ENCODE measurements at regions not wholly inside any gene's neighbourhood (a gene's known extent, or its start where the extent isn't known, plus 50 kb on each side); places are given as distances from the start of the nearest gene placed in this dataset.

- 89% methylated on average over 2 of the region's 2 CpGs for WGBS
- Histone ChIP-seq H3K27me3 (no peaks in the 10 kb centered on the region), H3K36me3 (no peaks in the 10 kb centered on the region), H3K27ac (no peak overlapping the region), H3K9me3 (no peaks in the 10 kb centered on the region), H3K4me3 (no peak overlapping the region), H3K4me1 (no peaks in the 10 kb centered on the region)
- DNase-seq (ENCODE audit: low spot score in 2 of 2), result no peak
- no peak for TF ChIP-seq POLR2AphosphoS5 (IDR thresholded peaks at IDR 0.05)
- TF ChIP-seq EP300 (IDR thresholded peaks at IDR 0.05), result no peak
- TF ChIP-seq CTCF (IDR thresholded peaks at IDR 0.05), result no peak
- TF ChIP-seq POLR2A (IDR thresholded peaks at IDR 0.05), result no peak
Observed at GRCh38 chr18:44039216-44039615, 641.5 kb upstream of the SETBP1 start.

GRCh38 chr18:44039826-44040225 is 640.9 kb upstream of the SETBP1 start:
- WGBS, result 81% methylated on average over 1 of the region's 1 CpG
- H3K4me1 ChIP-seq, result no peaks in the 10 kb centered on the region
- DNase-seq (ENCODE audit: low spot score in 2 of 2), result no peak
- no peaks in the 10 kb centered on the region for H3K9me3 ChIP-seq
- H3K36me3 ChIP-seq, result no peaks in the 10 kb centered on the region
- no peak overlapping the region for H3K4me3 ChIP-seq
- H3K27ac ChIP-seq, result no peak overlapping the region
- TF ChIP-seq POLR2A (IDR thresholded peaks at IDR 0.05) (no peak), POLR2AphosphoS5 (IDR thresholded peaks at IDR 0.05) (no peak), CTCF (IDR thresholded peaks at IDR 0.05) (no peak), EP300 (IDR thresholded peaks at IDR 0.05) (no peak)
- H3K27me3 ChIP-seq, result no peaks in the 10 kb centered on the region

- Histone ChIP-seq H3K27ac (no peak overlapping the region), H3K27me3 (no peaks in the 10 kb centered on the region), H3K4me1 (no peaks in the 10 kb centered on the region), H3K36me3 (no peaks in the 10 kb centered on the region), H3K9me3 (no peaks in the 10 kb centered on the region), H3K4me3 (no peak overlapping the region)
- no peak for DNase-seq (ENCODE audit: low spot score in 2 of 2)
- TF ChIP-seq POLR2A (IDR thresholded peaks at IDR 0.05), result no peak
- no peak for TF ChIP-seq EP300 (IDR thresholded peaks at IDR 0.05)
- no peak for TF ChIP-seq POLR2AphosphoS5 (IDR thresholded peaks at IDR 0.05)
- no peak for TF ChIP-seq CTCF (IDR thresholded peaks at IDR 0.05)
- WGBS, result 63% methylated on average over 3 of the region's 3 CpGs
Observed at GRCh38 chr18:44041553-44041952, 639.1 kb upstream of the SETBP1 start.

GRCh38 chr18:44041961-44042360 is 638.7 kb upstream of the SETBP1 start:
- H3K27ac ChIP-seq, result no peak overlapping the region
- H3K9me3 ChIP-seq, result no peaks in the 10 kb centered on the region
- H3K36me3 ChIP-seq, result no peaks in the 10 kb centered on the region
- no peak overlapping the region for H3K4me3 ChIP-seq
- no peaks in the 10 kb centered on the region for H3K27me3 ChIP-seq
- TF ChIP-seq CTCF (IDR thresholded peaks at IDR 0.05) (no peak), EP300 (IDR thresholded peaks at IDR 0.05) (no peak), POLR2A (IDR thresholded peaks at IDR 0.05) (no peak), POLR2AphosphoS5 (IDR thresholded peaks at IDR 0.05) (no peak)
- H3K4me1 ChIP-seq, result no peaks in the 10 kb centered on the region
- 63% methylated on average over 4 of the region's 4 CpGs for WGBS
- DNase-seq (ENCODE audit: low spot score in 2 of 2), result no peak

- Histone ChIP-seq H3K4me3 (no peak overlapping the region), H3K9me3 (no peaks in the 10 kb centered on the region), H3K4me1 (no peaks in the 10 kb centered on the region), H3K36me3 (no peaks in the 10 kb centered on the region), H3K27ac (no peak overlapping the region), H3K27me3 (no peaks in the 10 kb centered on the region)
- DNase-seq (ENCODE audit: low spot score in 2 of 2), result no peak
- 77% methylated on average over 8 of the region's 8 CpGs for WGBS
- TF ChIP-seq POLR2AphosphoS5 (IDR thresholded peaks at IDR 0.05) (no peak), CTCF (IDR thresholded peaks at IDR 0.05) (no peak), EP300 (IDR thresholded peaks at IDR 0.05) (no peak), POLR2A (IDR thresholded peaks at IDR 0.05) (no peak)
Observed at GRCh38 chr18:44046376-44046975, 634.2 kb upstream of the SETBP1 start.

All from suprapubic skin (tissue), 4 donors.